ENCODE measurements at regions not wholly inside any gene's neighbourhood (a gene's known extent, or its start where the extent isn't known, plus 50 kb on each side); places are given as distances from the start of the nearest gene placed in this dataset.

DNA sequence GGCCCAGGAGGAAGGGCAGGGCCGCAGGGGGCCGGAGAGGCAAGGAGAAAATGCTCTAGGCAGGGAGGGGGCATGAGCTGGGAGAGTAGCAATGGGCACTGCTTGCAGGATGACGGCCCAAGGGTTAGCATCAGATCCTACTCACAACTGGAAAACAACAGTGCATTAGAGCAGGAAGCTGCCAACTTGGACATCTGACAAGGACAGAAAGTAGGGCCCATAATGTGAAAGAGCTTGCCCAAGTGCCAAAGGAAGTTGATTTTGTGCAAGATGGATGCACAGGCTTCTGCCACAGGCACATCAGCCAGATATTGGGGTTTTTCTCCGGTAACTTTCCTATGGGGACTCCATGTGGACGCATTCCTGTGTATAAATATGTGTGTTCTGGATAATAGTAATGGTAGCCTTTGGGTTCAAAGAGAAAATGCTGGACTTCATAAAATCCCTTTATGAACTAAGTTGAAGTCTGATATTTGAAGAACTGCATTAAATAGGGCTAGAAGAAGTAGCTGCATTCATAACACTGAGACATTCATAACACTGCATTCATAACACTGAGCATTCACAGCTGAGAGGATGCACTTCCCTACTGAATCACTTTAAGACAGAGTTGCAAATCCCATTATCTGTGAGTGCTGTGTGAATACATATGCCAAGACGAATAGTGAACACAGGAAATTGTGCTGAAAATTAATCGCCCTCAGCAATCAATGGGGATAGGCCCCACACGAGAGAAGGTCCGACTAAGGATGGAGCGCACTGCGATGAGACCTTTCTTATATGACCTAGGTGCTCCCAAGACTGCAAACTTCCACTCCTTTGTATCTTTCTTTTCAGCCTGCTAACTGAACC lies 235.6 kb upstream of the PRDM1 start:
- H3K4me1 ChIP-seq (ENCODE audit: insufficient read depth, low read length), result no peaks in the 10 kb centered on the region
- POLR2A ChIA-PET, result no interaction called here
- Mint-ChIP-seq H3K4me1 (ENCODE audit: low read depth) (no peaks in the 10 kb centered on the region), H3K27me3 (no peaks in the 10 kb centered on the region), H3K4me3 (no peak overlapping the region), H3K9me3 (no peaks in the 10 kb centered on the region), H3K27ac (no peak overlapping the region), H3K36me3 (ENCODE audit: low read depth) (no peaks in the 10 kb centered on the region)
- CTCF ChIA-PET, result no interaction called here
- intact Hi-C loops (cut with DNase I, micrococcal nuclease), result no loop called here
- H3K4me3 ChIP-seq (ENCODE audit: low read length), result no peak overlapping the region
- no peak for ATAC-seq (ENCODE audit: poor library complexity)
- no peaks in the 10 kb centered on the region for H3K27me3 ChIP-seq (ENCODE audit: control insufficient read depth in 1 of 2, insufficient read depth in 2 of 2, low read length in 2 of 2)
- no peak overlapping the region for H3K27ac ChIP-seq (ENCODE audit: low read depth in 1 of 2, low read length in 2 of 2)
- no peak for TF ChIP-seq CTCF (IDR thresholded peaks at IDR 0.05)
- DNase-seq, result no peak
- no peaks in the 10 kb centered on the region for H3K36me3 ChIP-seq (ENCODE audit: insufficient read depth, low read length)
- H3K9me3 ChIP-seq (ENCODE audit: control insufficient read depth in 1 of 2, insufficient read depth in 1 of 2, low read length in 2 of 2), result no peaks in the 10 kb centered on the region

GRCh38 chr6:105849746-105850145 lies 236.4 kb upstream of the PRDM1 start:
- Histone ChIP-seq H3K9me3 (ENCODE audit: control insufficient read depth in 1 of 2, insufficient read depth in 1 of 2, low read length in 2 of 2) (no peaks in the 10 kb centered on the region), H3K4me1 (ENCODE audit: insufficient read depth, low read length) (no peaks in the 10 kb centered on the region), H3K4me3 (ENCODE audit: low read length) (no peak overlapping the region), H3K36me3 (ENCODE audit: insufficient read depth, low read length) (no peaks in the 10 kb centered on the region), H3K27me3 (ENCODE audit: control insufficient read depth in 1 of 2, insufficient read depth in 2 of 2, low read length in 2 of 2) (no peaks in the 10 kb centered on the region), H3K27ac (ENCODE audit: low read depth in 1 of 2, low read length in 2 of 2) (no peak overlapping the region)
- Mint-ChIP-seq H3K9me3 (no peaks in the 10 kb centered on the region), H3K36me3 (ENCODE audit: low read depth) (no peaks in the 10 kb centered on the region), H3K4me1 (ENCODE audit: low read depth) (no peaks in the 10 kb centered on the region), H3K27ac (no peak overlapping the region), H3K27me3 (no peaks in the 10 kb centered on the region), H3K4me3 (no peak overlapping the region)
- no peak for TF ChIP-seq CTCF (IDR thresholded peaks at IDR 0.05)
- CTCF ChIA-PET, result no interaction called here
- POLR2A ChIA-PET, result no interaction called here
- no peak for ATAC-seq (ENCODE audit: poor library complexity)
- no peak for DNase-seq
- intact Hi-C loops (cut with DNase I, micrococcal nuclease), result no loop called here

DNA sequence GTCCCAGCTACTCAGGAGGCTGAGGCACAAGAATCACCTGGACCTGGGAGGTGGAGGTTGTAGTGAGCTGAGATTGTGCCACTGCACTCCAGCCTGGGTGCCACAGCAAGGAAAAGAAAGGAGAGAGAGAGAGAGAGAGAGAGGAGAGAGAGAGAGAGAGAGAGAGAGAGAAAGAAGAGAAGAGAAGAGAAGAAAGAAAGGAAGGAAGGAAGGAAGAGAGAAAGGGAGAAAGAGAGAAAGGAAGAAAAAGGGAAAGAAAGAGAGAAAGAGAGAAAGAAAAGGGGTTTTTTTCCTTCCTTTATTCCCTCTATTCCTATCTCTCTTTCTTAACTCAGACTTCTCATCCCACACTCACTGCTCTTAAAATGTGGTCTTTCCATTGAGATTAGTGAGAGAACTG lies 238.7 kb upstream of the PRDM1 start:
- Histone ChIP-seq H3K4me3 (ENCODE audit: low read length) (no peak overlapping the region), H3K27ac (ENCODE audit: low read depth in 1 of 2, low read length in 2 of 2) (no peak overlapping the region), H3K27me3 (ENCODE audit: control insufficient read depth in 1 of 2, insufficient read depth in 2 of 2, low read length in 2 of 2) (no peaks in the 10 kb centered on the region), H3K36me3 (ENCODE audit: insufficient read depth, low read length) (no peaks in the 10 kb centered on the region), H3K9me3 (ENCODE audit: control insufficient read depth in 1 of 2, insufficient read depth in 1 of 2, low read length in 2 of 2) (no peaks in the 10 kb centered on the region), H3K4me1 (ENCODE audit: insufficient read depth, low read length) (no peaks in the 10 kb centered on the region)
- no peak for TF ChIP-seq CTCF (IDR thresholded peaks at IDR 0.05)
- H3K4me1 Mint-ChIP-seq (ENCODE audit: low read depth), result no peaks in the 10 kb centered on the region
- intact Hi-C loops (cut with DNase I, micrococcal nuclease), result no loop called here
- H3K36me3 Mint-ChIP-seq (ENCODE audit: low read depth), result no peaks in the 10 kb centered on the region
- H3K9me3 Mint-ChIP-seq, result no peaks in the 10 kb centered on the region
- CTCF ChIA-PET, result no interaction called here
- no peaks in the 10 kb centered on the region for H3K27me3 Mint-ChIP-seq
- ATAC-seq (ENCODE audit: poor library complexity), result no peak
- no peak overlapping the region for H3K27ac Mint-ChIP-seq
- no peak for DNase-seq
- no peak overlapping the region for H3K4me3 Mint-ChIP-seq
- POLR2A ChIA-PET, result no interaction called here
